Femur (tissue), 1 donor: ENCODE measurements at regions not wholly inside any gene's neighbourhood (a gene's known extent, or its start where the extent isn't known, plus 50 kb on each side); places are given as distances from the start of the nearest gene placed in this dataset.
A peak's percentile ranks its signal among the peaks of the same experiment; 100 is the strongest.
"Not testable (repeated sequence)": the region's sequence is repeated elsewhere in the genome, so short reads cannot be mapped to it uniquely, and the experiment has no call there.

Experiments
- DNase-seq: peaks from one replicate; pipeline ENCODE4 v3.0.0-alpha.2; 2017

GRCh38 chr7:25675789-25676474 lies 447.6 kb upstream of the NPVF start:
- no peak for DNase-seq

GRCh38 chr7:25677595-25677994 lies 449.3 kb upstream of the NPVF start:
- no peak for DNase-seq

- no peak for DNase-seq
Observed at GRCh38 chr7:25678215-25678614, 449.9 kb upstream of the NPVF start.

- DNase-seq: no peak
Observed at GRCh38 chr7:25680636-25681035, 452.4 kb upstream of the NPVF start.

- DNase-seq: no peak
Observed at GRCh38 chr7:25684360-25684759, 456.1 kb upstream of the NPVF start.

GRCh38 chr7:25686493-25686892 lies 458.2 kb upstream of the NPVF start:
- DNase-seq: no peak

GRCh38 chr7:25694211-25694610 lies 457.8 kb upstream of the NFE2L3 start:
- no peak for DNase-seq

GRCh38 chr7:25694699-25695098 lies 457.3 kb upstream of the NFE2L3 start:
- peak; percentile 37 for DNase-seq

GRCh38 chr7:25696571-25696970 lies 455.4 kb upstream of the NFE2L3 start:
- no peak for DNase-seq

GRCh38 chr7:25698451-25699113 lies 453.4 kb upstream of the NFE2L3 start:
- no peak for DNase-seq

GRCh38 chr7:25700141-25700540 lies 451.9 kb upstream of the NFE2L3 start:
- not testable (repeated sequence) for DNase-seq

GRCh38 chr7:25704413-25704812 lies 447.6 kb upstream of the NFE2L3 start:
- no peak for DNase-seq

- DNase-seq: no peak
Observed at GRCh38 chr7:25706764-25707163, 445.2 kb upstream of the NFE2L3 start.

GRCh38 chr7:25707768-25708620 lies 444.0 kb upstream of the NFE2L3 start:
- DNase-seq: peak; percentile 41

GRCh38 chr7:25710959-25711358 lies 441.0 kb upstream of the NFE2L3 start:
- no peak for DNase-seq

- no peak for DNase-seq
Observed at GRCh38 chr7:25711940-25712339, 440.1 kb upstream of the NFE2L3 start.

GRCh38 chr7:25712500-25712899 lies 439.5 kb upstream of the NFE2L3 start:
- DNase-seq: no peak

- DNase-seq: no peak
Observed at GRCh38 chr7:25714013-25714412, 438.0 kb upstream of the NFE2L3 start.

- DNase-seq: no peak
Observed at GRCh38 chr7:25716421-25716820, 435.6 kb upstream of the NFE2L3 start.

GRCh38 chr7:25718596-25718995 lies 433.4 kb upstream of the NFE2L3 start:
- DNase-seq: no peak

- no peak for DNase-seq
Observed at GRCh38 chr7:25719190-25719896, 432.7 kb upstream of the NFE2L3 start.

GRCh38 chr7:25720427-25720826 lies 431.6 kb upstream of the NFE2L3 start:
- DNase-seq: no peak

GRCh38 chr7:25722856-25723255 lies 429.1 kb upstream of the NFE2L3 start:
- DNase-seq: no peak
